Heart left ventricle (tissue), 16 donors: ENCODE measurements at regions not wholly inside any gene's neighbourhood (a gene's known extent, or its start where the extent isn't known, plus 50 kb on each side); places are given as distances from the start of the nearest gene placed in this dataset.

Source experiments
- ATAC-seq, 4 donors: fragments of 200-7000 bp; cut with Tn5 transposase; one replicate each; pipeline ENCODE4 v1.9.1; 2020 to 2022; ENCODE audit warnings: moderate library complexity in 4 of 4, mild to moderate bottlenecking in 3 of 4, moderate number of reproducible peaks in 1 of 4
- DNase-seq, 5 donors: peaks; one replicate each; pipeline ENCODE4 v3.0.0-alpha.2; 2020
- H3K27ac ChIP-seq, 12 donors: fragments of 200-600 bp; sonication (generic) in 4 of 12; one replicate each; pipeline versions ENCODE4 v1.5.0 to v1.8.0; 2016 to 2022; ENCODE audit warnings: mild to moderate bottlenecking in 2 of 12
- H3K27me3 ChIP-seq, 9 donors: fragments of 200-600 bp; sonication (generic) in 2 of 9; one replicate each; pipeline versions ENCODE4 v1.5.1 to v1.8.0; 2016 to 2022; ENCODE audit warnings: mild to moderate bottlenecking in 3 of 9
- H3K36me3 ChIP-seq, 9 donors: fragments of 200-600 bp; sonication (generic) in 2 of 9; one replicate each; pipeline versions ENCODE4 v1.5.0 to v1.8.0; 2018 to 2022; ENCODE audit warnings: mild to moderate bottlenecking in 2 of 9
- H3K4me1 ChIP-seq, 12 donors: fragments of 200-600 bp; sonication (generic) in 4 of 12; one replicate each; pipeline versions ENCODE4 v1.5.0 to v1.8.0; 2016 to 2022; ENCODE audit warnings: mild to moderate bottlenecking in 3 of 12
- H3K4me3 ChIP-seq, 12 donors: fragments of 200-600 bp; sonication (generic) in 4 of 12; one replicate each; pipeline versions ENCODE4 v1.5.0 to v1.8.0; 2017 to 2022; ENCODE audit warnings: mild to moderate bottlenecking in 9 of 12, moderate library complexity in 4 of 12
- H3K9me3 ChIP-seq, 12 donors: fragments of 200-600 bp; sonication (generic) in 4 of 12; one replicate each; pipeline versions ENCODE4 v1.5.0 to v1.8.0; 2016 to 2022; ENCODE audit warnings: mild to moderate bottlenecking in 1 of 12
- POLR2A ChIP-seq, 2 donors: fragments of 450-650 bp; IDR thresholded peaks; one replicate each; pipeline ENCODE4 v1.6.1; 2017; ENCODE audit warnings: antibody characterized with exemption in 2 of 2, mild to moderate bottlenecking in 2 of 2, moderate library complexity in 2 of 2
- WGBS, 4 donors: extraction: QIAGEN DNeasy Blood & Tissue Kit in 2 of 4; methylation state at CpG; one replicate each; pipeline versions ENCODE4 v1.1.5 to v1.1.7; 2013 to 2018; 5-methylcytosine and 5-hydroxymethylcytosine counted together
- intact Hi-C, 10 donors: fragments of 100-400 bp; cut with DNase I; formaldehyde crosslinking; loops; one replicate each; pipeline versions ENCODE4 v1.11.1 to v1.14.2; 2022
- microRNA counts, 2 donors: library from miRNA; unstranded; fragments of <30 nt; microRNA quantifications; one replicate each; lab custom pipeline; 2016
- microRNA-seq, 4 donors: library from miRNA; unstranded; fragments of <30 nt; microRNA quantifications; one replicate each; pipeline versions ENCODE4 to v1.2.0, GENCODE V29; 2017 to 2020
- TF ChIP-seq, protein P1 (sequence below), 12 donors: fragments of 200-600 bp; sonication (generic) in 4 of 12; IDR thresholded peaks; one replicate each; pipeline versions ENCODE4 v1.5.0 to v1.8.0; 2018 to 2022; ENCODE audit warnings: antibody characterized with exemption in 12 of 12, mild to moderate bottlenecking in 5 of 12
- donor health status: ischemic (EF 13 %, LVEDD 7.1; RV severe dilation, severe dysfunction).
- donor health status: healthy with polysubstance abuse.
- donor health status: DM: no; HTN: yes; CAD: no.
- donor health status: DM: no; HTN: no; CAD: no.
- donor health status: ischemic (EF 25% LVEDD 6.9; RV normal size, moderate dysfunction).
- donor health status: ischemic (EF 25% LVEDD 5.7; RV mildly dilated, moderate dysfunction).
- donor health status: healthy.
- donor health status: DM: yes; HTN: yes; CAD: no.
- donor health status: ischemic (EF 35%, LVEDD 5.7; RV mildly dilated, moderate dysfunction).
- donor health status: nonischemic (EF 11% LVEDD 7.7; RV severe dilation, severe dysfunction).
- donor health status: DM: yes; HTN: yes; CAD: no.
- donor health status: PGD.
- donor health status: ischemic (EF 29% LVEDD 5.4; RV normal size, mild dysfunction).
- donor health status: nonischemic (EF 23%, LVEDD 6.1; RV moderate dilation, normal function).

DNA sequence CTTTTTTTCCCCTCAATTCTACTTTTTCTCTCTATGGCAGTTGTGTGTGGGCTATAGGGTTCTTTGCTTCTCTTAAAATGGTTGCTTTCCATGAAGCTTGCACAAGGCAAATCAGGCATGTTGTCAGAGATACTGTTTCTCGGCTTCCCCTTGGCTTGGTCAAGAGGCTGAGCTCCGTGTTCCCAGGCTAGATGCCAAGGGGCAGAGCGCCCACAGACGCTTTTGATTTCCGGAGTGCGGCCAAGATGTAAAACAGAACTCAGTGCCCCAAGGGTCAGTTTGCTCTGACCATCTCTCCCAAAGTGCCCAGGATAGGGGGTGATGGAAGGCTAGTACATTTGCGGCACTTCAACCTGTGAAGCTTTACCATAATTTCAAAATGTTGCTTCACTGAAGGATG, 64.2 kb upstream of the DIPK2B start:
- TF ChIP-seq POLR2A (IDR thresholded peaks at IDR 0.05), result no peak
- TF ChIP-seq, protein P1, sequence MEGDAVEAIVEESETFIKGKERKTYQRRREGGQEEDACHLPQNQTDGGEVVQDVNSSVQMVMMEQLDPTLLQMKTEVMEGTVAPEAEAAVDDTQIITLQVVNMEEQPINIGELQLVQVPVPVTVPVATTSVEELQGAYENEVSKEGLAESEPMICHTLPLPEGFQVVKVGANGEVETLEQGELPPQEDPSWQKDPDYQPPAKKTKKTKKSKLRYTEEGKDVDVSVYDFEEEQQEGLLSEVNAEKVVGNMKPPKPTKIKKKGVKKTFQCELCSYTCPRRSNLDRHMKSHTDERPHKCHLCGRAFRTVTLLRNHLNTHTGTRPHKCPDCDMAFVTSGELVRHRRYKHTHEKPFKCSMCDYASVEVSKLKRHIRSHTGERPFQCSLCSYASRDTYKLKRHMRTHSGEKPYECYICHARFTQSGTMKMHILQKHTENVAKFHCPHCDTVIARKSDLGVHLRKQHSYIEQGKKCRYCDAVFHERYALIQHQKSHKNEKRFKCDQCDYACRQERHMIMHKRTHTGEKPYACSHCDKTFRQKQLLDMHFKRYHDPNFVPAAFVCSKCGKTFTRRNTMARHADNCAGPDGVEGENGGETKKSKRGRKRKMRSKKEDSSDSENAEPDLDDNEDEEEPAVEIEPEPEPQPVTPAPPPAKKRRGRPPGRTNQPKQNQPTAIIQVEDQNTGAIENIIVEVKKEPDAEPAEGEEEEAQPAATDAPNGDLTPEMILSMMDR (IDR thresholded peaks at IDR 0.05), result no peak
- H3K36me3 ChIP-seq, result no peaks in the 10 kb centered on the region
- H3K27ac ChIP-seq, result no peak overlapping the region
- DNase-seq (peak in 2 of 5 donors; percentile 6 to 17), ATAC-seq (no peak)
- H3K4me1 ChIP-seq, result no peaks in the 10 kb centered on the region
- H3K4me3 ChIP-seq, result no peak overlapping the region
- WGBS, 4 donors, result 61 to 88% (median 65%) methylated on average over 7 of the region's 7 CpGs
- intact Hi-C loops, result no loop called here
- no peaks in the 10 kb centered on the region for H3K9me3 ChIP-seq
- H3K27me3 ChIP-seq, result peaks cover 0 to 5% (median 0%) of the 10 kb centered on the region in 9 donors

DNA sequence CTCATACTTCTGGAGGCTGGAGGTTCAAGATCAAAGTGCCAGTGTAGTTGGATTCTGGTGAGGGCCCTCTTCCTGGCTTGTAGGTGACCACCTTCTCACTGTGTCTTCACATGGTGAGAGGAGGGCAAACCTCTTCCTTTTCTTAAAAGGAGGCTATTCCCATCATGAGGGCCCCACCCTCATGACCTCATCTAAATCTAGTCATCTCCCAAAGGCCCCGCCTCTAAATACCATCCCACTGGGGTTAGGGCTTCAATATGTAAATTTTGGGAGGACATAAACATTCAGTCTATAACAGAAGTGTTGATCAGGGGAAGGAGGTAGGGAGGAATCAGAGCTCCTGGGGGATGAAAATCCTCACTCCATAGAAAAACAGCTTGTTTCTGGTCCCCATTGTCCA, 60.8 kb upstream of the DIPK2B start:
- no peak overlapping the region for H3K27ac ChIP-seq
- 60 to 88% (median 77%) methylated on average over 1 of the region's 1 CpG for WGBS, 4 donors
- DNase-seq, result no peak
- no peak overlapping the region for H3K4me3 ChIP-seq
- TF ChIP-seq, protein P1 (IDR thresholded peaks at IDR 0.05), result no peak
- H3K27me3 ChIP-seq, result peaks cover 0 to 6% (median 0%) of the 10 kb centered on the region in 9 donors
- H3K4me1 ChIP-seq, result no peaks in the 10 kb centered on the region
- H3K36me3 ChIP-seq, result no peaks in the 10 kb centered on the region
- ATAC-seq, result no peak
- H3K9me3 ChIP-seq, result no peaks in the 10 kb centered on the region
- intact Hi-C loops, result no loop called here

DNA sequence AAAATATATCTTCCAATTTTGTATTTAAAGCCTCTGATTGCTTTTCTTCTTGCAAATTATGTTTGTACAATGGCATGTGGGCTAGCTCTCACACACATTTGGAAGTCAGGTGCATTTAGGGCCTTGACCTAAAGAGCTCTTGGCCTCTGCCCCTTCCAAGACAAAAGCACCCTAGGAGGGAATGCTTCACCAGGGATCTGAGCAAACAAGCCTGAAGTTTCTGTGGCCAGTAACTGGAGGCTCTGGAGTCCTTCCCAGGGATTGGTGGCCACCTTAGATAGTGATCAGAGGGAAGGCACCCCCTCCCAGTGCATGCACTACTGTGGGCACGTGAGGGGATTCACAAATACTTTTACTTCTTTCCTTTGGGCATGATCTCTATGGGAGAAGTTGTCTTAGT, 60.3 kb upstream of the DIPK2B start:
- Histone ChIP-seq H3K27ac (no peak overlapping the region), H3K9me3 (no peaks in the 10 kb centered on the region), H3K27me3 (peaks cover 0 to 6% (median 0%) of the 10 kb centered on the region in 9 donors), H3K4me1 (no peaks in the 10 kb centered on the region), H3K4me3 (no peak overlapping the region), H3K36me3 (no peaks in the 10 kb centered on the region)
- no peak for ATAC-seq
- WGBS, 4 donors, result 57 to 93% (median 72%) methylated on average over 1 of the region's 1 CpG
- intact Hi-C loops, result no loop called here
- TF ChIP-seq POLR2A (IDR thresholded peaks at IDR 0.05), result no peak
- TF ChIP-seq, protein P1 (IDR thresholded peaks at IDR 0.05), result no peak
- no peak for DNase-seq

DNA sequence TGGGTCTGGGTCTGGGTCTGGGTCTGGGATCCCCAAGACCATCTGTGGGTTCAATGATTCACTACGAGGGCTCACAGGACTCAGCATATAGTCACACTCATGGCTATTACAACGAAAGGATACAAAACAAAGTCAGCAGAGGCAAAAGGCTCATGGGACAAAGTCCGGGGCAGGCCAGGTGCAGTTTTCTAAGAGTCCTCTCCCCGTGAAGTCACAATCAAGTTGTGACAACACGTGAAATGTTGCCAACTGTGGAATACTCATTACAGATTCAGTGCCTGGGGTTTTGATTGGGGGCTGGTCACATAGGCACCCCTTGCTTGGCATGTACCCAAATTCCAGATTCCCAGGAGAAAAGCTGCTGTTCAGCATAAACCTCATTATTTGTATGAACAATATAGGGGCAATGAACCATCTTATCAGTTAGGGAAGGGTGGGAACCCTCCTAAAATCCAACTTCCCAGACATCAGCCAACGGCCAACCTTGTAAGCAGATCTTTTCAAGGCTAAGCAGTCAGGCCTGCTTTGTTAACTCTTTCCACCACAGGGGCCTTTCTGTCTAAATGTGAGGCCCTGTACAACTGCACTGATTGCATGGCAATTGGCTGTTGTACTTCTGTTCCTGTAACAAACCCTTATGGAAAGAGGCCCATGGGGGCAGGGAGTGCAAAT, 58.2 kb upstream of the DIPK2B start:
- WGBS, 4 donors, result 70 to 80% (median 75%) methylated on average over 6 of the region's 6 CpGs
- DNase-seq (no peak), ATAC-seq (no peak)
- Histone ChIP-seq H3K4me3 (no peak overlapping the region), H3K36me3 (no peaks in the 10 kb centered on the region), H3K9me3 (peaks cover 0 to 2% (median 0%) of the 10 kb centered on the region in 12 donors), H3K4me1 (no peaks in the 10 kb centered on the region), H3K27ac (no peak overlapping the region), H3K27me3 (peaks cover 0 to 6% (median 0%) of the 10 kb centered on the region in 9 donors)
- TF ChIP-seq POLR2A (IDR thresholded peaks at IDR 0.05), result no peak
- TF ChIP-seq, protein P1 (IDR thresholded peaks at IDR 0.05), result no peak
- intact Hi-C loops, result no loop called here

MicroRNA genes in the stretch of these regions (microRNA counts, 767-probe panel; counts per million panel counts)
- microRNA hsa-miR-221-3p (lab: Ali Mortazavi, UCI), result 4,536 to 4,708 counts per million in 2 donors
- microRNA hsa-miR-222-3p (lab: Ali Mortazavi, UCI), result 4,053 to 4,126 counts per million in 2 donors

Small RNA genes in the stretch of these regions (microRNA-seq; reads per million reads assigned to microRNA genes)
- gene MIR221, result 15,167 to 28,526 (median 23,419) reads per million in 4 donors
- 546 to 2,058 (median 1,731) reads per million in 4 donors for gene MIR222
